Activated effector memory CD4-positive, alpha-beta T cell treated with anti-CD3 and anti-CD28 coated beads, Interleukin-2, amount 50 U/mL, for 16 hours (primary cell): ENCODE measurements at regions not wholly inside any gene's neighbourhood (a gene's known extent, or its start where the extent isn't known, plus 50 kb on each side); places are given as distances from the start of the nearest gene placed in this dataset.
"Not testable (repeated sequence)": the region's sequence is repeated elsewhere in the genome, so short reads cannot be mapped to it uniquely, and the experiment has no call there.

Experiments used
- DNase-seq: peaks from one replicate; pipeline ENCODE4 v3.0.0-alpha.2; 2020

DNA sequence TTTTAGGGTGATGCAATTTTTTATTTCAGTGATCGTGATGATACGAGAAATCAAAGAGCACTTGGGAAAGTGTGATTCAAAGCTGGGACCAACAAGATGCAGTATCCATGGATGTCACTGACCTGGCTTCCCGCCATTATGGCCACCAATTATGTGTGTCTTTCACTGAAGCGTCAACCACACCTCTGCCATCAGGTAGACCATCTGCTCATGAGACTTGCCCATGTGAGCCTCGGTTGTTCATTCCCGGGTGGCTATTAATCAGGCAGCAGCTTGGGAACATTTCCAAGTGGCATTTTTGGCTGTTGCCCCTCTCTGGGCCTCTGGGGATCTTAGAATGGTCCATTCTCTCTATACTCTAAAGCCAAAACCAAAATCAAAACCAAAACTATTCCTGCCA lies 436.0 kb upstream of the ADAMTSL1 start:
- DNase-seq: no peak

DNA sequence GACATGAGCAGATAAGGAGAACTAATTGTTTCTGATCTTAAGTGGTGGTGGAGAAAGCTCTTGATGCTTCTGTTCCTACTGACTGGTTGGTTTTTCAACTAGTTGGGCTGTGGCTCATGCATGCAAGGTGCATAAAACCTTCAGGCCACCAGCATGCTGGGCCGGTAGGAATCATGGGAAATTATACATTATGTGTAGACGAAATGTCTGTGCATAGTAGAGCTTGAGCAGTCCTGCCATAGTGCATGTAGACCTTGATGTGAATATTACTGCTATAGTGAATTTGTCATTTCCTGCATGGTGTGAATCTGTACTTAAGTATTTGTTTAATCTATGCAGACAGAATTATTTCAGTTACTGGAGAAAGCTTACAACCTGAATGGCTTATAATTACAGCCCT lies 433.6 kb upstream of the ADAMTSL1 start:
- no peak for DNase-seq

DNA sequence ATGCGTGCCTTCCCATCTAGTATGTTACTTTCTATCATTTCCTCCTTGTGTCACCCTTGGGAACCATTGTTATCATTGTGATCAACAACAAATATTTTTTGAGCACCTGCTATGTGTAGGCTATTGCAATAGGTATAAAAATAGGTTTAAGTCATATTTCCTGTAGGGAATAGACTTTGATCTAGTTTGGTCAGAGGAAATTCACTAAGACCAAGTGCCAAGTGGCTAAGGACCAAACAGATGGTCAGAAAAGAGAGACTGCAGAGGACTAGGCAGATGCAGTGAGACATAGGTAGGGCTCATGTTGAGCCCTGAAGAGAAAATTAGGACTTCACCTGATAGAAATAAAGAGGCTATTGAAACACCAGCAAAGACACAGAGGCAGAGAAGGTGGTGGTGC lies 430.0 kb upstream of the ADAMTSL1 start:
- DNase-seq: no peak

DNA sequence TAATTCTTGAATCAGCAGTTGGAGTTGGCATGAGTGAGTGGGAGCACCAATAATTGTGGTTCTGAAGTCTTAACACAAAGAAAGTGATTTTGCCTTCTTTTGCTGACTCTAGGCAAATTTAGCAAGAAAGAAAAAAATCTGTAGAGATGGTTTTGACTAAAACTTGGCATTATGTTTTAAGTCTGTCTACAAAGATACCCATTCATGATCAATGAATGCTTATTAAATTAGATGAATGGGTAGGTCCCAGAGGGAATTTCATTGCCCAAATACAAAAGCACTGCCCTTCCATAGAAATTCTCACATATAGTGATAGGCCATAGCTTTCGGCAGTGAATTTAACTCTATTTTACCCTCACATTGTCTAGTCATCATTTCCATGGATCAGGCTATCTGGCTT lies 428.6 kb upstream of the ADAMTSL1 start:
- DNase-seq: no peak

DNA sequence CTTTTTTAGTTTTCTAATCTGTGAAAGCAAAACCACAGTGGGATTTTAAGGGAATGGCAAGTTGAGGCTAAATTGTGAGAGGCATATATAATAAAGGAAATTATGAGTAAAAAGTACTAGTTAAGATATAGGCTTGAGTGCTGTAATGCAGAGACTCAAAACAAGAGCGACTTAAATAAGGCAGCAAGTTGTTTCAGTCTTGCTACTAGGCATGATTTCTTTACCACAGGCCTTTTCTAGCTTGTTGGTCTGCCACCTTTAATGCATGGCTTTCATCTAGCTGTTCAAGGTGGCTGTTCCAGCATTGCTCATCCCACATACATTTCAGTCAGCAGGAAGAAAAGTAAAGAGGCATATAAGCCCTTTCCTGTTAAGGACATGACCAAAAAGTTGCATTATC lies 427.9 kb upstream of the ADAMTSL1 start:
- DNase-seq: no peak

DNA sequence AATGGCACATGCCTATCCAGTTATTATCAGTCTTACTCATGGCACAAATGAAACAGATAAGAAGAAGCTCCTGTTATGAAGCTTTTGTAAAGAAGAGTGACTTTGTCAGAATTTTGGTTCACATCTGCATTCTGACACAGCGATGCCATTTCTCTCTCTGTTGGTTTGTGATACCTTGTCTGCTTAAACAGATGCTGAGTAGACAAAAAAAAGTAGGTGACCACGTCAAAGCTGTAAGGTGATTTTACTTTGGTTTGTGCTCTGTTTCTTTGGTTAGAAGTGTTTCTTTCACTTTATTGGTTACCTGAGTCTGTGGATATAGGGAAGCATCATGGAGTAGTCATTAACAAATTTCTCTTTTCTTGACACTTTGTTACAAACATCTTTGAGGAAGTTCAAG lies 422.3 kb upstream of the ADAMTSL1 start:
- no peak for DNase-seq

DNA sequence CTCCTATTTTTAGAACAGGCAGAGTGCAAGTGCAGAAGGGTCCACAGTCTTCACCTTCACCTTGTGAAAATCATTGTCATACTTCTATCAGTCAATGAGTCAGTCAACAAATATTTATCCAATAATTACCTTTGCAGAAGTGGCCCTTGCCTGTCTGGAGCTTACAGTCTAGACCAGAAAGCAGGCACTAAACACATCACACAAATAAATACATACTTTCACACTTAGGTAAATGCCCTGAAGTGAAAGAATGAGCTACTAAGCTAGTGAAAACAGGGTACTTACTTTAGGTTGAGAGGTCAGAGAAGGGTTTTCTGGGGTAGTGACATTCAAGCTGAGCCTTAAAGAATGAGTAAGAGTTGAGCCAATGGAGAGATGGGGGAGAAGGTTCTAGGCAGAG lies 421.9 kb upstream of the ADAMTSL1 start:
- no peak for DNase-seq

DNA sequence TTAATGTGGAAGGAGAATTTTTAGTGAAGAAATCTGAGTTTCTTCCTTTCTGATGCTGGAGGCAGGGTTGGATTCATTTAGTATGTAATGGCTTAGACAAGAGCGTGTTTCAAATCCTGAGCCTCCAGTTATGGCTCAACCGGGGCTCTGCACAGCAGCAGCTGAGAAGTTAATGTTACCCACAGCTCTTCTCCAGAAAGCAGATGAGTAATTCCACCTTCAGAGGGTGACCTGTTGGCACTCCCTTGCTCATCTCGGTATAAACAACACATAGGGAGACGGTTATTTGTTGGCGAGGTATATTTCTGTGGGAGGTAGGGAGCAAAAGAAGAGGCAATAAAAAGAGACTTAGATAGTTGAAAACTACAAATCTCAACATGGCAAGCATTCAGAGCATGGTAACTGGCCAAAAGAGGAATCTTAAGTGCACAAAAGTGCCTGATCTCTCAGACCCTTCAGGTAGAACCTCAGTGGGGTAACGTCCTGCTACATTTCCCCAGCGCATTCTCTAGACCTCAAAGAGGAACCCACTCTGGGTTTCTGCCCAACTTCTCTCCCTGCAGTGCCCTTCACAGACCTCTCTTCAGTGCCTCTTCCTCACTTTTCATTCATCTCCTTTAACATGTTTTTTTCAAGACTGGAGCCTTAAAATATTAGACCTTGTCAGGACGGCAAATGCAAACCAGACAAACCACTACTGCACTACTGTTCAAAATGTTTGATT lies 417.5 kb upstream of the ADAMTSL1 start:
- DNase-seq: no peak

DNA sequence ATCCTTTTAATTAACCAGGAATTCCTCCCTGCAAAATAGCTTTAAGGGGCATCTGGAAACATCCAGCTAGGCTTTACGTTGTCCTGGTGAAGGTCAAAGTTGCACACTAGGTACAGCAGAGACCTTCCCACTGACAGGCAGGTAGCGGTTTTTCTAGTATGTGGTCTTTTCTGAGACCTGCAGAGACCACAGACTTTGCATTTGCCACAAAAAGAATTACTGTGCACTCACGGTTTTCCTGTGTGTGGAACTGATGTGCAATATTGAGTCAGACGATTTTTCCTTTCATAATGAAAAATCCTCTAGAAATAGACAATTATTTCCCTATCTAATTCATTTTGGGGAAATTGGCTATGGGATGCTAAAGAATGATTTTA lies 417.0 kb upstream of the ADAMTSL1 start:
- DNase-seq: no peak

DNA sequence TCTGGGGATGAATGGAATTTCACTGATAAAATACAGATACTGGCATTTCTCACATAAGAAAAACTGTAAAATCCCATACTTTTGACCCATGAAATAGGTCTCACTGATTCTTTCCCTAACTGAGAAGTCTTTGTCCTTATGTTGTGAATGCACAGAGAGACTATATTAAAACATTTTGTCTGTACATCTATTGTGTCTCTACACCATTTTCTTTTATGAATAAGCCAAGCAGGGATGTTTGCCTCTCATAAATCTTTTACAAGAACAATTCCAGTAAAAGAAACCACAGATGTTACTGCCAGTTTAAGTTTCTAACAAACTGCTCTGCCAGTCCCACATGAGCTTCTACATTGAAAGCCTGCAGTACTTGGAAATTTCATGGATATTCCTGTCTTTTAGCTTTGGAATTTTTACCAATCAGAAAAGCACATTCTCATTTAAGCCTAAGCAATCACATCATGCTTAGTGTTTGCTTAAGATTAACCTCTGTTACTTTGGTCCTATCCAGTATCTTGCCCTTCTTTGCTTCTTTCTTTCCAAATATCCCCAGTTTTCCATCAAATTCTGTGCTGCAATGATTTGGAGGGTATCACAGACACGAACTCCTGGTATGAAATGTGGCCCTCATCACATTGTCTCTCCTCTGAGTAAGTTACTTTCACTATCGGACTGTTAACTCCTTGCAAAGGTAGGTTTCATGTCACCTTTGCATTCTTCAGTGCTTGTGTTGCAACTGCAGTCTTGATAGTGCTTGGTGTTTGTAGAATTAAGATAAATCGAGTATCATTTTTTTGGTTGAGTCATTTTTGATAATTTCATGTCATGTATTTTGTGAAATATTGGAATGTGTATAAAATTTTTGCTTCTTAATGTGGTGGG lies 415.1 kb upstream of the ADAMTSL1 start:
- no peak for DNase-seq

DNA sequence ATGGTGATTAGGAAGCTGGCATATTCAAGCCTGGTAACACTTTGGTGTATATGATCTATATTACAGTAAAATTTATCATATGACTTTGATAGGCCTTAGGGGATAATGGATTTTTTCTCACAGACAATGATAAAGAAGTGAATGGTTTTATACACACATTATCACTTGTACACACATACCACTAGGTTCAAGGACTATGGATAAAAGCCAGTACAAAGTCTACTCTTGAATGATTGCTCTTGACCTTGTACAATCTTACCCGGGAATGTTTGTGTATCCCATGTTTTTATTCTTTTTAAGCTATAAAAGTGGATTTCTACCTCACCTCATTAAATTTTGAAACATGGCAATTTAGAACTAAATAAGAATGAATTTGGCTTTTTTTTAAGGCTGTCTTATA lies 414.5 kb upstream of the ADAMTSL1 start:
- no peak for DNase-seq

DNA sequence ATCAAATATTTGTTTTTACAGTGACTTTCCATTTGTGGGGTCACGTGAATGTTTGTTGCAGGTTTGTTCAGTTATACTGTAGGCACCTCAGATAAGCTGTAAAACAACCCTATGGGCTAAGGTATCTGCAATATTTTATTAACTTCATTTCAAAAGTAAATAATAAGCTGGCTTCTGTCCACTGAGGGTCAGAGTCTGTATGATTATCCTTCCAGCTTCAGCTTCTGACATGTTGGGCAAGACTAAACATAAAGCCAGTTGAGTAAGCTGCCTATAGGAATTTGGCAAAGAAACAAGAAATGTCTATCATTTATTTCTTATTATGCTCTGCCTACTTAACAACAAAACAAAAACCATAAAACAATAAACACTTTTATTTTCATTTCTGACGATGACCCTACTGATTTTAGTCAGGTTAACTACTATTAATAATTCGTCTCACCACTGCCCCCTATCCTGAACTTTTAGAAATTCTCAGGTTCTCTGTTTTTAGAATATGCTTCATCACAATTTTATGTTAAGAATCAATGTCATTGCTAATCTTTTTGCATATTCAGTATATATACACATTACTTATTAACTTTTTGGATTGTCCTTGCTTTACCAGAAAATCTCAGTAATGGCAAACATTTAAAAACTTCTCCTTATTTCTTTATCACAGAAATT lies 413.6 kb upstream of the ADAMTSL1 start:
- DNase-seq: no peak

DNA sequence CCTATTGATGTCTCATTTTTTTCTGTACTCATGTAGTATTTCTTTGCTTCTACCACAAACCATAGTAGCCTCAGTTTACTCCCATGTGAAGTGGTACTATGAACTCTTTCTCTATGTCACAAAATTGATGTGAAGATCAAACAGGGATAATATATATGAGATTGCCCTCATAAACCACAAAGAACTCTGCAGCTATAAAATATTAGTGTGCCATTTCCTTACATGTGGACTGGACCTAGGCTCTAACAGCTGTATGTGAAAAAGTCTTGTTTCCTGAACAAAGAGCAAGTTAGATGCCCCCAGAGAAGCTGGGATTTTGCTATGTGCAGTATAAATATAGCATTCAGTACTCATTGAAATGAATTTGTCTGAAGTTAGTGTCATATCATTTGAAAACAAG lies 412.6 kb upstream of the ADAMTSL1 start:
- no peak for DNase-seq

DNA sequence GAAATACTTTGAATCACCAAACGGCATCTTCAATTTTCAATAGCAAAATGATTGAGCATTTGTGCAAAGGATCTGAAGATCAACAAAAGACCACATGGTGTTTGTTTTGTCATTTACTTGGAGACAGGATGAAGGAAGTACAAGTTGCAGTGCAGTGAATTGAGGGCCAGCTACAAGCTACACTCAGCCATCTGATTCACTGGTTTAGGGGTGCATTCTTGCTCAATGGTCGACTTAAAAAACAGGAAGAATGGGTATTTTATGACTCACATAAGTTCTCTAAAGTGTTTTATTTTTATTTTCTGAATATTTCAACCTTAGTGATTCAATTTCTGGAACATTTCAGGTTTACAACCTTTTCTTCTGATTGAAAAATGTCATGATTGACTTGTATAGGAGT lies 412.1 kb upstream of the ADAMTSL1 start:
- DNase-seq: no peak

DNA sequence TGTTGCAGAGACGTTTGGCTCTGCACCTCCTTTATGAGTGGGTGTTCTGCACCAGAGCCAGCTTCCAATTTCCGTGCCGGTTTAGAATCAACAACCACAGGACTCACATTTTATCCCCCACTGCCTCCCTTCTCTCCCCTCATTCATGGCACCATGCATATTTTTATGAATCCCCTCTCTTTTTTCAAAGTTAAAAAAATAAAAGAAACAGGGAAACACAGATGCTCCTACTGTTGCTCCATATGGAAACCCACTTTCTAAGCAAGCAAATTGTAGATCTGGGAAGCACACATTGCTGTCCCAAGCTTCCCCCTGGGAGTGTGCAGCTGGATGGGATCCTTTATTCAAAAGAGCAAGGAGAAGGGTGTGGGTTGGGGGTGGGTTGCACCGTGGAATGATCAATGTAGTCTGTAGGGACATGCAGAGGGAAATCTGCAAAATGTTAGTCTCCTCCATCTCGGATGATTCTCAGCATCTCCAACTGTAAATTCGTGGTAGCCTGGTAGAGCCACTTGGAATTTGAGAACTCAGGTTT lies 410.0 kb upstream of the ADAMTSL1 start:
- DNase-seq: no peak

DNA sequence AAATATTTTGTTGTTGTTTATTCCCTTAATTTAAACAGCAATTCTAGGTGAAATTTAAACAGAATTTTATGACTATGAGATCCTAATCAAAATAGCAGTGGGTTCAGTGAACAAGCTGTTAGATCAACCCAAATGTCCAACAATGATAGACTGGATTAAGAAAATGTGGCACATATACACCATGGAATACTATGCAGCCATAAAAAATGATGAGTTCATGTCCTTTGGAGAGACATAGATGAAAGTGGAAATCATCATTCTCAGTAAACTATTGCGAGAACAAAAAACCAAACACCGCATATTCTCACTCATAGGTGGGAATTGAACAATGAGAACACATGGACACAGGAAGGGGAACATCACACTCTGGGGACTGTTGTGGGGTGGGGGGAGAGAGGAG lies 407.3 kb upstream of the ADAMTSL1 start:
- not testable (repeated sequence) for DNase-seq

DNA sequence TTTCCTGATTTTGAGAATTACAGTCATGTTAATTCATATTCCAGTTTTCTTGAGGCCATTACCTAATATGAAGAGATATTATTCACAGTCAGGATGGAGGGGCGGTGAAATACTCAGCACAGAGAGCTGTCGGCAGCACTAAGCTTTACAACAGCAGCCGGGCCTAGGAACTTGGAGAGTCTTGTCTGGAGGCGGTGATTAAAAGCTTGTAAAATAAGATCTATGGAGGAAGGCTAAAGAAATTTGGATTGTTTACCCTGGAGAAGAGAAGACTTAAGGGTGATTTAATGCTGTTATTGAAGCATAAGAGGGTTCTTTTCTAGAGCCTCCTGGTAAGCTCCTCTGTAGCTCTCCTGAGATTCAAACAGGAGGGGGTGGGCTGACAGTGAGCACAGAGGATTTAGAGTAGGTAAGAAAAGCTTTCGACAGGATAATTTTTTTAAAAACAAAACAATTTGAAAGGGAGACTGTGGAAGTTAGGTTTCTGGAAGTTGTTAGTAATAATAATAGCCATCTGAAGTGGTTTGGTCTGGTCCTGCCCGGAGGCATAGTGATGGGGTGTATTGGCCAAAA lies 406.3 kb upstream of the ADAMTSL1 start:
- no peak for DNase-seq

DNA sequence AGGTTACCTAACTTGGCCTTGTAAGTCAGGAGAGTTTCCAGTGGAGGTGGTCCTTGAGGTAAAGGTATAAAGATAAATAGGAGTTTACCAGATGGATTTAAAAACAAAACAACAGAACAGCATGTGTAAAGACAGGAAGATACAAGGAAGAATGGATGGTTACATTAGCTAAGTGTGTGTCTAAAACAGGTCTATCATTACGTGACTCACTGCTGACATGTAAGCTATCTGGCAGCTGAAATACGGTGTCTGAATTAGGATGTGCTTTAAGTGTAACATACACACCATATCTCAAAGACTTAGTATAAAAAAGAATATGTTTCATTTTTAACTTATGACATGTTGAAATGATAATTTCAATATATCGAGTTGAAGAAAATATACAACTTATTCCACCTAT lies 405.1 kb upstream of the ADAMTSL1 start:
- DNase-seq: no peak

DNA sequence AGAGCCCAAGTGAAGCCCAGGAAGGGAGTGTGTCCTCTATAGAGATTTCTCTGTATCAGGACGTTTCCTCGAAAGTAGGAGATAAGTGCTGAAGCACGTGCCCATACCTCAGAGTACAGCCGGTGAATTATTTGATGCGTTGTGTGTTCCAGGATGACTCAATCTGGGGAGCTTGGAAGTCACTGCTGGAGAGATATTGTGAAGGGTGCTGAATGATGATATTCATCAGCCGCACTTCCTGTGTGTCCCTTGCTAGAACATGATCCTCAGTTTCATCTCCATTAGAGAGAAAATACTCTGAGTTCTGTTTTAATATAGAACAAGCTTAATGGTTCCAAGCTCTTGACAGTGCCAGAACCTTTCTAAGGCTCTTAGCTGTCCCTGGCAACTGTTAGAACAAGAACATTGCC lies 402.3 kb upstream of the ADAMTSL1 start:
- no peak for DNase-seq

DNA sequence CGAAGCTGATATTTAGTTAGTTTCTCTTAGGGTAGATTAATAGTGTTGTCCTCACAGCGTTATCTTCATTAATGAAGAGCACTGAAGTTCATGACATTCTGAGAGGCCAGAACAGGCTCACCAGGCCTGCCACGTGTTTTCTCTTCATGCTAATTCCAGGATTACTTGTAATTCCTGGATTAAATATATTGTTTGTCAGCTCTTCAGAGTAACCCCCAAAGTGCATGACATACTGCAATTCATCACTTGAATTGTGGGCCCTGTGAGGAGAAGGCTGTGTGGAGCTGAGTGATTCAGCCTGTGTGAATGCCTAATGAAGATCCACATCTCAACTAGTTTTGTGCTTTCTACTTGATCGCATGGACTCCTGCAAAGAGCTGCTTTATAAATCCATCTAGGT lies 401.0 kb upstream of the ADAMTSL1 start:
- no peak for DNase-seq

DNA sequence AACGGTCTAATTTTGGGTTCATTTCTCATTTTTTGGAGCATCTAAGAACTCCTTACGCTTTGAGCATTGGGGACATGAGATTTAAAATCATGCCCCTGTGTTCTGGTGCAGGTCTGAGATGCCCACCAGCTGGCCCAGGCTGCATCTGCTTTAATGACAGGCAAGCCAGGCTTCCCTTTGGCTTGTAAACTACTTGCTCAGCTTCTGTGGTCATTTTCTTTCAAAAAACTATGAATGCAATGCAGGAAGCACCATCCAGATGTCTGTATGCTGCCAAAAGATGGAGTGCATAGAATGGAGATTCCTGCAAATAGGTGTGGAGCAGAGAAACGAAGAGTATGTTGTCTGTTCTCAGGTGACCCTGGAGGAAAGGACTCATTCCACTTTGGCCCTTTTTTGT lies 399.9 kb upstream of the ADAMTSL1 start:
- no peak for DNase-seq

DNA sequence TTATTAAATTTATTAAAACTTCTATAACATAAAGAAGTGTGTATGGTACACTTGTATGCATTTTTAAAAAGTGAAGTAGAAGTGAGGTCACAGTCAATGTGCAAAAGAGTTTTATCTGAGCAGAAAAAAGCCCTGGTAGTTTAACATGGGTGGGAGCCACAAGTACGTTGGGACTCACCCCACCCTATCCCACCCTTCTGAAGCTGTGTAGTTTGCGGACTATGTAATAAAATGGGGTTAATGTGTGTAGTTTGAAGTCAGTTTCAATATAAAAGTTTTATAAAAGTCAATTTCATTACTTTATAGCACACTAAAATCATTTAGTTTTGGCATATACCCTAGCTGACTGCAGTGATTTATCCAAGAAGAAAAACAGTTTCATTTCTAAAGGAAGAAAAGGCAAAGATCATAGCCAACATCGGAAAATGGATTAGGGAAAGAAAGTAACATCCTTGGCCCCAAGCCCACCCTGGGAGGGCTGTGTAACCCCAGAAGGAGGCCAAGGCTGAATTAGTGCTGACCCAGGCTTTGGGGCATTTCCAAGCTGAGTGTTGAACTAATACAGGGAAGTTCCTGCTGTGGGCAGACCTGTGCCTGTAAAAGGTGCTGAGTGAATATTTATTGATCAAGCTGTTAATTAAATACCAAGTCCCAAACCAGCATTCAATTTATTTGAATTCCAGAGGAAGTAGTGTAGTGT lies 398.6 kb upstream of the ADAMTSL1 start:
- DNase-seq: no peak
